PC-3 (cell line): ENCODE measurements at regions not wholly inside any gene's neighbourhood (a gene's known extent, or its start where the extent isn't known, plus 50 kb on each side); places are given as distances from the start of the nearest gene placed in this dataset.

Experiments used
- ATAC-seq: fragments of 200-7000 bp; cut with Tn5 transposase; 2 replicates; pipeline ENCODE4 v1.9.1; 2020; ENCODE audit warnings: mild to moderate bottlenecking, moderate library complexity
- BruUV-seq: library from RNA; stranded (reverse); fragments of 400-500 nt; replicated peaks from 2 replicates; lab custom pipeline; 2021; lab: Mats Ljungman, UMichigan
- CTCF ChIA-PET: fragments of 300-600 bp; sonication (Branson Sonifier 250); formaldehyde crosslinking; loops from one replicate; lab custom pipeline; 2022; ENCODE audit warnings: antibody characterized with exemption; lab: Charles Lee
- POLR2A ChIA-PET: fragments of 300-600 bp; sonication (Branson Sonifier 250); formaldehyde crosslinking; loops from one replicate; lab custom pipeline; 2022; ENCODE audit warnings: antibody characterized with exemption; ENCODE audit not compliant: unreplicated experiment; lab: Charles Lee
- DNase-seq: peaks from one replicate; pipeline ENCODE4 v3.0.0-alpha.2; 2015
- H2AFZ ChIP-seq: fragments of 300-600 bp; sonication (generic); 2 replicates; pipeline ENCODE4 v1.6.0; 2016; ENCODE audit warnings: antibody characterized with exemption, low read length
- H3F3A ChIP-seq: fragments of 300-600 bp; sonication (generic); one replicate; pipeline ENCODE4 v1.6.0; 2017; ENCODE audit warnings: antibody characterized with exemption, low read length, control low read depth, mild to moderate bottlenecking; ENCODE audit not compliant: unreplicated experiment
- H3K27ac ChIP-seq: fragments of 300-600 bp; sonication (generic); 2 replicates; pipeline ENCODE4 v1.5.1; 2016; ENCODE audit warnings: mild to moderate bottlenecking, low read length
- H3K27me3 ChIP-seq: fragments of 300-600 bp; sonication (generic); 2 replicates; pipeline ENCODE4 v1.6.1; 2016; ENCODE audit warnings: low read length, mixed read lengths
- H3K36me3 ChIP-seq: fragments of 300-600 bp; sonication (generic); 2 replicates; pipeline ENCODE4 v1.6.1; 2016; ENCODE audit warnings: low read depth, mixed run types, low read length, mixed read lengths
- H3K4me1 ChIP-seq: fragments of 300-600 bp; sonication (generic); 2 replicates; pipeline ENCODE4 v1.5.1; 2016; ENCODE audit warnings: low read length; ENCODE audit not compliant: insufficient read depth
- H3K4me2 ChIP-seq: fragments of 300-600 bp; sonication (generic); 2 replicates; pipeline ENCODE4 v1.6.0; 2016; ENCODE audit warnings: low read length
- H3K4me3 ChIP-seq: fragments of 300-600 bp; sonication (generic); 2 replicates; pipeline ENCODE4 v1.5.1; 2016; ENCODE audit warnings: mild to moderate bottlenecking, low read length, mixed read lengths
- H3K79me2 ChIP-seq: fragments of 300-600 bp; sonication (generic); 2 replicates; pipeline ENCODE4 v1.6.1; 2017; ENCODE audit warnings: low read length, mixed read lengths
- H3K9ac ChIP-seq: fragments of 300-600 bp; sonication (generic); 2 replicates; pipeline ENCODE4 v1.6.0; 2016; ENCODE audit warnings: mild to moderate bottlenecking, low read length
- H3K9me2 ChIP-seq: fragments of 300-600 bp; sonication (generic); replicated peaks from 2 replicates; pipeline ENCODE4 v1.6.1; 2016; ENCODE audit warnings: mixed run types, low read length, mixed read lengths
- H3K9me3 ChIP-seq: fragments of 300-600 bp; sonication (generic); 2 replicates; pipeline ENCODE4 v1.6.1; 2016; ENCODE audit warnings: low read length, mixed read lengths
- H4K20me1 ChIP-seq: fragments of 300-600 bp; sonication (generic); 2 replicates; pipeline ENCODE4 v1.6.1; 2016; ENCODE audit warnings: low read length, mixed read lengths
- EZH2 ChIP-seq: fragments of 300-600 bp; sonication (generic); IDR thresholded peaks from one replicate; pipeline ENCODE4 v1.6.1; 2017; ENCODE audit warnings: antibody characterized with exemption, mild to moderate bottlenecking, low read length; ENCODE audit not compliant: unreplicated experiment
- EZH2phosphoT487 ChIP-seq: fragments of 300-600 bp; sonication (generic); IDR thresholded peaks from 2 replicates; pipeline ENCODE4 v1.6.1; 2018; ENCODE audit warnings: mild to moderate bottlenecking, antibody characterized with exemption, low read length, borderline replicate concordance
- intact Hi-C: fragments of 100-400 bp; cut with micrococcal nuclease; formaldehyde crosslinking; loops from 2 replicates; pipeline ENCODE4 v1.9.0; 2023
- TF ChIP-seq, protein P1 (sequence below): fragments of 300-600 bp; sonication (generic); conservative IDR thresholded peaks from 2 replicates; pipeline ENCODE4 v1.5.1; 2017; ENCODE audit warnings: antibody characterized with exemption, low read depth, mild to moderate bottlenecking, low read length

DNA sequence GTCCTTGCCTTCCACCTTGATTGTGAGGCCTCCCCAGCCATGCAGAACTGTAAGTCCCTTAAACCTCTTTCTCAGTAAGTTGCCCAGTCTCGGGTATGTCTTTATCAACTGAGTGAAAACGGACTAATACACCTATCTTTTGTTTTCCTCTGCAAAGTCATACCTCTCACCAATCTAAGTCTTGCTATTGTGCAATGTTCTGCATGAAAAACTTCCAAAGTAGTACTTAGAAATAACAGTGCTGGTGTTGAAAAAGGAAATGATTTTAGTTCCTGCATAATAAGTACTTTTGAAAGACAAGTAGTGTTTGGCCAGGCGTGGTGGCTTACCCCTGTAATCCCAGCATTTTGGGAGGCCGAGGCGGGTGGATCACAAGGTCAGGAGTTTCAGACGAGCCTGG is 573.5 kb downstream of the ANKRD50 start:
- Histone ChIP-seq H3K4me1 (peaks cover 8% of the 10 kb centered on the region; the same call in 1 of the 2 replicates), H3K79me2 (no peaks in the 10 kb centered on the region), H3K27me3 (no peaks in the 10 kb centered on the region), H3K9ac (no peak overlapping the region), H3K36me3 (no peaks in the 10 kb centered on the region), H2AFZ (no peak overlapping the region), H3F3A (no peaks in the 10 kb centered on the region), H3K4me2 (no peak overlapping the region), H3K9me2 (no peaks in the 10 kb centered on the region), H4K20me1 (no peaks in the 10 kb centered on the region), H3K9me3 (no peaks in the 10 kb centered on the region), H3K4me3 (no peak overlapping the region), H3K27ac (no peak overlapping the region)
- DNase-seq (no peak), ATAC-seq (no peak)
- no TSS peak for BruUV-seq
- POLR2A ChIA-PET: no interaction called here
- CTCF ChIA-PET: no interaction called here
- intact Hi-C loops: no loop called here
- no peak for TF ChIP-seq EZH2
- TF ChIP-seq, protein P1, sequence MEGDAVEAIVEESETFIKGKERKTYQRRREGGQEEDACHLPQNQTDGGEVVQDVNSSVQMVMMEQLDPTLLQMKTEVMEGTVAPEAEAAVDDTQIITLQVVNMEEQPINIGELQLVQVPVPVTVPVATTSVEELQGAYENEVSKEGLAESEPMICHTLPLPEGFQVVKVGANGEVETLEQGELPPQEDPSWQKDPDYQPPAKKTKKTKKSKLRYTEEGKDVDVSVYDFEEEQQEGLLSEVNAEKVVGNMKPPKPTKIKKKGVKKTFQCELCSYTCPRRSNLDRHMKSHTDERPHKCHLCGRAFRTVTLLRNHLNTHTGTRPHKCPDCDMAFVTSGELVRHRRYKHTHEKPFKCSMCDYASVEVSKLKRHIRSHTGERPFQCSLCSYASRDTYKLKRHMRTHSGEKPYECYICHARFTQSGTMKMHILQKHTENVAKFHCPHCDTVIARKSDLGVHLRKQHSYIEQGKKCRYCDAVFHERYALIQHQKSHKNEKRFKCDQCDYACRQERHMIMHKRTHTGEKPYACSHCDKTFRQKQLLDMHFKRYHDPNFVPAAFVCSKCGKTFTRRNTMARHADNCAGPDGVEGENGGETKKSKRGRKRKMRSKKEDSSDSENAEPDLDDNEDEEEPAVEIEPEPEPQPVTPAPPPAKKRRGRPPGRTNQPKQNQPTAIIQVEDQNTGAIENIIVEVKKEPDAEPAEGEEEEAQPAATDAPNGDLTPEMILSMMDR: no peak
- no peak for TF ChIP-seq EZH2phosphoT487

DNA sequence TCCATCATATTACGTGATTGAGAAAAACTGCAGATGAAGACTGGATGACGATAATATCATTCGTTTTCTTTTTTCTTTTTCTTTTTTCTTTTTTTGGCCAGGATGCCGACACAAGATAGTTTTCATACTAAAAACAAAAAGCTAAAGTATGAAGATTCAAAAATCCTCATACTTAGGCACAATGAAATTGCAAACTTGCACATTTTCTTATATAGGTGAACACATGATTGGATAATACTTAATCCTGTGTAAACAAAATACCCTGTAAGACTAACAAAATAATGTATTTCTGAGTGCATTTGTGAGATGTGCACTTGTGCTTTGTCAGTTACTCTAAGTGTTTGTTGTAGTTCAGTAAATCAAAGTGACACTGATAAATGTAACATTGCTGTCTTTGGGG is 568.9 kb downstream of the ANKRD50 start:
- no peaks in the 10 kb centered on the region for H3K79me2 ChIP-seq
- ATAC-seq: no peak
- H3K4me1 ChIP-seq: no peaks in the 10 kb centered on the region
- H3K36me3 ChIP-seq: no peaks in the 10 kb centered on the region
- no peaks in the 10 kb centered on the region for H4K20me1 ChIP-seq
- no peak overlapping the region for H2AFZ ChIP-seq
- POLR2A ChIA-PET: no interaction called here
- CTCF ChIA-PET: no interaction called here
- no peaks in the 10 kb centered on the region for H3F3A ChIP-seq
- no peak overlapping the region for H3K4me3 ChIP-seq
- no peaks in the 10 kb centered on the region for H3K27me3 ChIP-seq
- H3K9me2 ChIP-seq: no peaks in the 10 kb centered on the region
- no TSS peak for BruUV-seq
- no peak overlapping the region for H3K4me2 ChIP-seq
- intact Hi-C loops: no loop called here
- H3K27ac ChIP-seq: no peak overlapping the region
- H3K9me3 ChIP-seq: no peaks in the 10 kb centered on the region
- no peak for DNase-seq
- TF ChIP-seq EZH2 (no peak), EZH2phosphoT487 (no peak)
- TF ChIP-seq, protein P1: no peak
- H3K9ac ChIP-seq: no peak overlapping the region

DNA sequence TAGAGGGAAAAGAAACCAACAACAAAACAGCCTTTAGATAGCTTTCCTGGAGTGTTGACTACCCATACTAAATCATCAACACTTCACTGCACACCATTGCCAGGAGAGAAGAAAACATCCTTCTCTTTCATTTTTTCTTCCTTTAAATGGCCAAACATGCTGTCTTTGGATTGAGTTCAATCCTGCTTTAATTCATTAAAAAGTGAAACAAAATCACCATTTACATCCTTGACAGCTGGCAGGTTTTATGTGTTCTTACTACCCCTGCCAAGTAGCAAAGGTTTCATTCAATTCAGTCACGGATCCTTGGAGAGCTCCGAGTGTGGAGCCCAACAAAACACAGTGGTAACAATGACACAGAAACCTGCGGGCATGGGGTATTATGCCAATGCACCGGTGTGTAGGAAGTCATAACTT is 568.3 kb downstream of the ANKRD50 start:
- Histone ChIP-seq H3K4me2 (no peak overlapping the region), H3K27ac (no peak overlapping the region), H4K20me1 (no peaks in the 10 kb centered on the region), H3K9ac (no peak overlapping the region), H3K9me2 (no peaks in the 10 kb centered on the region), H3F3A (no peaks in the 10 kb centered on the region), H2AFZ (no peak overlapping the region), H3K36me3 (no peaks in the 10 kb centered on the region), H3K4me3 (no peak overlapping the region), H3K9me3 (no peaks in the 10 kb centered on the region), H3K27me3 (no peaks in the 10 kb centered on the region), H3K4me1 (no peaks in the 10 kb centered on the region), H3K79me2 (no peaks in the 10 kb centered on the region)
- ATAC-seq (no peak), DNase-seq (no peak)
- no TSS peak for BruUV-seq
- no peak for TF ChIP-seq EZH2
- TF ChIP-seq, protein P1: no peak
- no peak for TF ChIP-seq EZH2phosphoT487
- intact Hi-C loops: no loop called here
- ChIA-PET POLR2A (no interaction called here), CTCF (no interaction called here)
